ENCODE measurements at regions not wholly inside any gene's neighbourhood (a gene's known extent, or its start where the extent isn't known, plus 50 kb on each side); places are given as distances from the start of the nearest gene placed in this dataset.
"Not testable (repeated sequence)": the region's sequence is repeated elsewhere in the genome, so short reads cannot be mapped to it uniquely, and the experiment has no call there.

DNA sequence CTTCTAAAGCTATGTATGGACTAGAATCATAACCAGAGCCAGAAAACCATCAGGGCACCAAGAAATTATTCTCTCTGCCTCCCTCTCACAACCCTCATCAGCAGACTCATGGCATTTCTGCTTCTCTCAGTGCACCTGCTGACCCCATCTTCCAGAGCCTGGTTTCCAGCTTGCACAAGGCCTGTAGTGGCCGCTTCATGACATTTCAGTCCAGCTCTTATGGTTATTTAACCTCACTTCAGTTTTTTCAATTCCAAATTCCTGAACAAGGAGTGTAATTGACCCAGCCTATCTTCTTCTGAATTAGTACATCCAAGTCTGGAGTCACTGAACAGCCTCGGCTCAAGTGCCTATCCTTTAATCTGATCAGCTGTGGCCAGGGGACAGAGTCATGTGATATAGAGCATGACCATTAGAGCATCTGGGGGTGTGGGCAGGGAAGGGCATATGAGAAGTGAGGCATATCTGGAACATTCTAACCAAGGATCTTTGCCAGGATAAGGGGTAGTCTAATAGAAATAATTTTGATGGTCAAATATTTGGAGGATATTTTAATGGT is 97.2 kb upstream of the TMEM17 start:
- Histone ChIP-seq H3K27me3 (no peaks in the 10 kb centered on the region), H3K36me3 (no peaks in the 10 kb centered on the region), H3K9me3 (0 out of 2 replicates have a peak, but pooled peaks cover 2% of the 10 kb centered on the region), H3K4me3 (no peak overlapping the region)
- no peak for DNase-seq

GRCh38 chr2:62599674-62600410 is 93.8 kb upstream of the TMEM17 start:
- not testable (repeated sequence) for DNase-seq, H3K36me3 ChIP-seq, H3K4me3 ChIP-seq, H3K27me3 ChIP-seq, H3K9me3 ChIP-seq

DNA sequence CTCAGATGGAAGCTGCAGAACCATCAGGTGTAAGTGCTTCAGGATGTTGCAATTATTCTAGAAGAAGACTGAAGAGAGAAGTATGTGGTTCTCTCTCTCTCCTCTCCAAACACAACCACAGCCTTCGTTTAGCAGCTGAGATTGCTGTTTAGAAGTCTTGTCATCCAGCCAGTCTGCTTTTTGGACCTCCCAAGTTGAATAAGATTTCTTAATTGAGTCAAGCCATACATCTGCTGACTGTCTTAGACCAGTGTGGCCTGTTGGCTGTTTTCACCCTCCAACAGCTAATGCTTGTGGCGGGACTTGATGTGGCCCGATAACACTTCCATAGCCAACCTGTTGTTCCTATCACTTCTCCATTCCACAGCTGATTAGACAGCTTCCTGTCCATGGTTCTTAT is 91.3 kb upstream of the TMEM17 start:
- Histone ChIP-seq H3K4me3 (no peak overlapping the region), H3K9me3 (0 out of 2 replicates have a peak, but pooled peaks cover 2% of the 10 kb centered on the region), H3K36me3 (no peaks in the 10 kb centered on the region), H3K27me3 (no peaks in the 10 kb centered on the region)
- no peak for DNase-seq

DNA sequence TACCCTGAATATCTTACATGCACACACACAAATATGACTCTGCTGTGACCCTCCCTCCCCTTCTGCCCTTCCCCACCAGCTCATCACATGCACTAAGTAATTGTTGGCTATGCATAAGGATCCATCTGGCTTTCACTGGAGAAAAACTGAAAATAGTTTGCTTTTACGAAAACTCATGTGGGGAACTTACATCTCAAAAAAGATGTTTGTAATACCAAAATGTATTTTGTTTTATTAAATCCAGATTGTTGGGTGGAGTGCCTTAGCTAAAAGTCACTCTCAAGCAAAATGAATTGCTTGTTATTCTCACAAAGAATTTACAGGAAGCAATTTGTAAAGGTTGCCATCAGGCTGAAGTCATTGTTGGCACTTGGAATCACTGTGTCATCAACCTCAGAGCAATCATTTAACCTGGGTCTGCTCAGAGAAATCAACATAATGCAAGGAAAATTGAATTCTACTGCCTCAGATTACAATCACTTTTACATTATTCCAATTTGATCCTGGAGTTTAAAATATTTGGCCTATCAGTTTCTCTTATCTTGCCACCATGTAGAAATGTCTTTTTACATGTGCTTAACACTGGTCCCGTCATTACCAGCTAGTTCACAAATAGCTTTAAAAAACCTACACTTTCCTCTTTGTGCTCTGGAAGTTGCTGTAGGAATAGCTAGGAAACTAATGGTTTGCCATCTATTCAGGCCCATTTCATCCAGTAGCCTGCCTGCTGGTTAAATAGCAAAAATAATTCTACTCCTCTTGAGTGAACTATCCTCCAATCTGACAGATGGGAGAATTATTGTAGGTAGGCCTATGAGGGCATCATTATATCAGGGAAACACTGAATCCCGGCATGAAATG is 90.3 kb upstream of the TMEM17 start:
- Histone ChIP-seq H3K4me3 (no peak overlapping the region), H3K27me3 (no peaks in the 10 kb centered on the region), H3K36me3 (no peaks in the 10 kb centered on the region), H3K9me3 (0 out of 2 replicates have a peak, but pooled peaks cover 2% of the 10 kb centered on the region)
- peak; percentile 69 for DNase-seq

DNA sequence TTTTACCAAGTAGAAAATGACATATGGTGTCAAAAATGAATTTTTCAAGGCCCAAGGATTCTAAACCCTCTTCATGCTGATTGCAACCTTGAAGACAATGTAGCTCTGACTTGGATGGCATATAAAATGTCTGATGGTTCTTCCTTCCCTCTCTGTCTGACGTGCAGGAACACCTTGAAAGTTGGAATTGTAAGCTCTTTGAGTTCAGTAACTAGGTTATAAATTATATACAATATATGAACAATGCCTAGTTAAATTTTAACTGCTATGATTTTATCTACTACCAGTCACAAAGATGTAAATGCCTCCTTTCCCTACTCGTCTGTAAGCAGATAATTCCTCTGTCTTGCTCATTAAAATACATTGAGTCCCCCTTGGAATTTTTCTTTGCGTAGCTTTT is 89.5 kb upstream of the TMEM17 start:
- Histone ChIP-seq H3K27me3 (no peaks in the 10 kb centered on the region), H3K4me3 (no peak overlapping the region), H3K36me3 (no peaks in the 10 kb centered on the region), H3K9me3 (0 out of 2 replicates have a peak, but pooled peaks cover 2% of the 10 kb centered on the region)
- DNase-seq = no peak

DNA sequence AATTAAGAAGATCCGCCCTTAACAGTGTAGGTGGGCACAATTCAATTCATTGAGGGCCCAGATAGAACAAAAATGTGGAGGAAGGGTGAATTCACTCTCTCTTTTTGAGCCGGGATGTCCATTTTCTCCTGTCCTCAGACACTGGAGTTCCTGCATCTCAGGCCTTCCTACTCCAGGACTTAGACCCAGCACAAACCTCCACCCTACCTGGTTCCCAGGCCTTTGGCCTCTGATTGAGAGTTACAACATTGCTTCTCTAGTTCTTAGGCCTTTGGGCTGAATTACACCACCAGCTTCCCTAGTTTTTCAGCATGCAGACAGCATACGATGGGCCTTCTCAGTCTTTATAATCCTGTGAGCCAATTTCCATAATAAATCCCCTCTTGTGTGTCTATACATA is 87.8 kb upstream of the TMEM17 start:
- Histone ChIP-seq H3K36me3 (no peaks in the 10 kb centered on the region), H3K4me3 (no peak overlapping the region), H3K27me3 (no peaks in the 10 kb centered on the region), H3K9me3 (no peaks in the 10 kb centered on the region)
- DNase-seq = no peak

GRCh38 chr2:62591491-62591890 is 85.5 kb upstream of the TMEM17 start:
- Histone ChIP-seq H3K36me3 (no peaks in the 10 kb centered on the region), H3K9me3 (no peaks in the 10 kb centered on the region), H3K27me3 (no peaks in the 10 kb centered on the region), H3K4me3 (no peak overlapping the region)
- DNase-seq = no peak

- H3K36me3 ChIP-seq = no peaks in the 10 kb centered on the region
- DNase-seq = no peak
- H3K27me3 ChIP-seq = no peaks in the 10 kb centered on the region
- no peak overlapping the region for H3K4me3 ChIP-seq
- H3K9me3 ChIP-seq = 0 out of 2 replicates have a peak, but pooled peaks cover 2% of the 10 kb centered on the region
Measured at GRCh38 chr2:62589691-62590356, 83.8 kb upstream of the TMEM17 start.

GRCh38 chr2:62587592-62587991 is 81.6 kb upstream of the TMEM17 start:
- H3K9me3 ChIP-seq = 0 out of 2 replicates have a peak, but pooled peaks cover 4% of the 10 kb centered on the region
- DNase-seq = no peak
- H3K36me3 ChIP-seq = no peaks in the 10 kb centered on the region

DNA sequence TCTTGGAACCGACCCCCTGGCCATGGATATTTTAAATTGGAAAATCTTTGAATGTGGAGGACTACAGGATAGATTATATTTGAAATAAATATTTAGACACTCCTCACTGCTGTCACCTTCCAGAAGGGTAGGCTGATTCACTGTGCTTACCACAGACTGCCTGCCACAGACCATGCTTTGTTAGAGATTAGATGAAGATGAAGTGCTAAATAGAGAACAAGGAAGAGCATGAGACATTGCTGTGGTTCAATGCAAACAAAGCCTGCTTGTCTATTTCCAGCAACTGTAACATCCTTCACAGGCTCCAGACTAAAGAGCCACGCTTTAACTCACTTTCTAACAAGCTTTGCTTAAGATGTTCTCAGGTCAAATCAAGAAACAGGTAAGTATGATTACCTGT is 81.0 kb upstream of the TMEM17 start:
- H3K27me3 ChIP-seq = no peaks in the 10 kb centered on the region
- H3K36me3 ChIP-seq = no peaks in the 10 kb centered on the region
- H3K4me3 ChIP-seq = no peak overlapping the region
- DNase-seq = no peak
- H3K9me3 ChIP-seq = peaks cover 6% of the 10 kb centered on the region; the same call in 1 of the 2 replicates

More at GRCh38 chr2:62587592-62587991, 81.6 kb upstream of the TMEM17 start:
- Histone ChIP-seq H3K4me3 (no peak overlapping the region), H3K27me3 (no peaks in the 10 kb centered on the region)

- no peak overlapping the region for H3K4me3 ChIP-seq
- peak; percentile 61 for DNase-seq
- peaks cover 7% of the 10 kb centered on the region; the same call in 1 of the 2 replicates for H3K9me3 ChIP-seq
- H3K27me3 ChIP-seq = no peaks in the 10 kb centered on the region
- no peaks in the 10 kb centered on the region; the same call in 1 of the 2 replicates for H3K36me3 ChIP-seq
Measured at GRCh38 chr2:62578803-62579640, 73.0 kb upstream of the TMEM17 start.

GRCh38 chr2:62577994-62578781 is 72.2 kb upstream of the TMEM17 start:
- peak; percentile 59 for DNase-seq
- H3K4me3 ChIP-seq = no peak overlapping the region
- no peaks in the 10 kb centered on the region for H3K27me3 ChIP-seq
- peaks cover 7% of the 10 kb centered on the region; the same call in 1 of the 2 replicates for H3K9me3 ChIP-seq
- H3K36me3 ChIP-seq = no peaks in the 10 kb centered on the region; the same call in 1 of the 2 replicates

GRCh38 chr2:62576276-62576939 is 70.4 kb upstream of the TMEM17 start:
- DNase-seq = no peak
- no peaks in the 10 kb centered on the region for H3K27me3 ChIP-seq
- H3K36me3 ChIP-seq = no peaks in the 10 kb centered on the region; the same call in 1 of the 2 replicates
- 0 out of 2 replicates have a peak, but pooled peaks cover 3% of the 10 kb centered on the region for H3K9me3 ChIP-seq
- no peak overlapping the region for H3K4me3 ChIP-seq

GRCh38 chr2:62573936-62574335 is 67.9 kb upstream of the TMEM17 start:
- Histone ChIP-seq H3K27me3 (no peaks in the 10 kb centered on the region), H3K9me3 (0 out of 2 replicates have a peak, but pooled peaks cover 3% of the 10 kb centered on the region), H3K36me3 (no peaks in the 10 kb centered on the region; the same call in 1 of the 2 replicates), H3K4me3 (no peak overlapping the region)
- no peak for DNase-seq
